HepG2 (cell line): ENCODE measurements at regions not wholly inside any gene's neighbourhood (a gene's known extent, or its start where the extent isn't known, plus 50 kb on each side); places are given as distances from the start of the nearest gene placed in this dataset.

ENCODE experiments used
- ATAC-seq: fragments of 200-7000 bp; cut with Tn5 transposase; 3 replicates; pipeline ENCODE4 v1.9.1; 2020; ENCODE audit warnings: mild to moderate bottlenecking, moderate library complexity
- BruUV-seq: library from RNA; stranded (reverse); fragments of 400-500 nt; replicated peaks from 2 replicates; lab custom pipeline; 2021; lab: Mats Ljungman, UMichigan
- CTCF ChIA-PET: fragments of 300-600 bp; formaldehyde crosslinking; extraction: SDS; loops from one replicate; lab custom pipeline; 2021; ENCODE audit warnings: low total read pairs, inconsistent platforms, low intra/inter-chr PET ratio; lab: Yijun Ruan, JAX
- POLR2A ChIA-PET: fragments of 350-600 bp; sonication (Branson Sonifier 250); formaldehyde crosslinking; loops from one replicate; lab custom pipeline; 2020; ENCODE audit warnings: antibody characterized with exemption, inconsistent platforms; lab: Yijun Ruan, JAX
- DNase-seq: peaks from one replicate; pipeline ENCODE4 v3.0.0-alpha.2; 2015; ENCODE audit warnings: low spot score
- FAIRE-seq: peaks from 3 replicates; lab custom pipeline; 2011; peaks lifted over from hg19 to GRCh38; lab: Jason Lieb, UNC
- H2AFZ ChIP-seq: one replicate; pipeline ENCODE4 v1.6.1; 2011; ENCODE audit warnings: low read length, inconsistent platforms
- H3K27ac ChIP-seq: fragments of 300-600 bp; 3 replicates; pipeline ENCODE4 v1.8.0; 2011; ENCODE audit warnings: mixed run types, mild to moderate bottlenecking, mixed read lengths, low read length, inconsistent platforms; ENCODE audit not compliant: insufficient read depth; ENCODE audit errors: extremely low read length
- H3K27me3 ChIP-seq, 2 experiments: fragments of 200-600 bp in 1 of 2; 2 replicates in 1 of 2; 3 replicates in 1 of 2; pipeline versions ENCODE4 v1.6.0 to v1.8.0; 2011; ENCODE audit warnings: low read length in 2 of 2, mild to moderate bottlenecking in 2 of 2, moderate library complexity in 2 of 2, inconsistent platforms in 1 of 2; ENCODE audit not compliant: insufficient read depth in 2 of 2, control insufficient read depth in 1 of 2
- H3K36me3 ChIP-seq, 2 experiments: fragments of 200-600 bp in 1 of 2; replicated peaks in 1 of 2; 2 replicates in 1 of 2; 3 replicates in 1 of 2; pipeline versions ENCODE4 v1.5.1 to v1.8.0; 2011; ENCODE audit warnings: low read length in 2 of 2, inconsistent platforms in 1 of 2; ENCODE audit not compliant: insufficient read depth in 2 of 2, control insufficient read depth in 1 of 2
- H3K4me1 ChIP-seq: 2 replicates; pipeline ENCODE4 v1.5.1; 2012; ENCODE audit warnings: low read length, inconsistent platforms; ENCODE audit not compliant: insufficient read depth
- H3K4me2 ChIP-seq: 2 replicates; pipeline ENCODE4 v1.6.0; 2011; ENCODE audit warnings: low read depth, low read length, inconsistent platforms
- H3K4me3 ChIP-seq, 3 experiments: fragments of 200-600 bp in 1 of 3; sonication (generic), shearing (Covaris generic) in 1 of 3; replicated peaks in 1 of 3; 2 replicates each; pipeline ENCODE4 v1.5.1; 2011 to 2016; ENCODE audit warnings: low read length in 3 of 3, inconsistent platforms in 2 of 3, low read depth in 2 of 3, mild to moderate bottlenecking in 2 of 3, control low read depth in 1 of 3, mixed read lengths in 1 of 3; ENCODE audit not compliant: insufficient read depth in 1 of 3
- H3K79me2 ChIP-seq: one replicate; pipeline ENCODE4 v1.6.1; 2011; ENCODE audit warnings: low read length, inconsistent platforms; ENCODE audit not compliant: insufficient read depth
- H3K9ac ChIP-seq: 2 replicates; pipeline ENCODE4 v1.6.0; 2011; ENCODE audit warnings: mild to moderate bottlenecking, low read depth, low read length, inconsistent platforms; ENCODE audit not compliant: insufficient read depth
- H3K9me3 ChIP-seq: 2 replicates; pipeline ENCODE4 v1.5.1; 2012; ENCODE audit warnings: mild to moderate bottlenecking, low read length
- H4K20me1 ChIP-seq: 2 replicates; pipeline ENCODE4 v1.6.0; 2011; ENCODE audit warnings: inconsistent platforms, mild to moderate bottlenecking, low read length, moderate library complexity; ENCODE audit not compliant: insufficient read depth
- KDM5A ChIP-seq: fragments of 200-600 bp; sonication (generic); IDR thresholded peaks from 2 replicates; pipeline ENCODE4 v1.7.0; 2018; ENCODE audit warnings: antibody characterized with exemption, mild to moderate bottlenecking, low read length, borderline replicate concordance
- MEF2D ChIP-seq: sonication (generic); formaldehyde crosslinking; IDR thresholded peaks from 2 replicates; pipeline ENCODE4 v1.5.1; 2020; ENCODE audit warnings: mild to moderate bottlenecking, missing genetic modification reagents
- NBN ChIP-seq: fragments of 450-650 bp; conservative IDR thresholded peaks from 2 replicates; pipeline ENCODE4 v1.6.1; 2017
- PATZ1 ChIP-seq: sonication (generic); formaldehyde crosslinking; IDR thresholded peaks from 2 replicates; pipeline ENCODE4 v1.4.0; 2020; ENCODE audit warnings: missing genetic modification reagents
- ZBTB49 ChIP-seq: sonication (generic); formaldehyde crosslinking; IDR thresholded peaks from 2 replicates; pipeline ENCODE4 v1.4.0; 2020; ENCODE audit warnings: missing genetic modification reagents, borderline replicate concordance
- ZNF530 ChIP-seq: sonication (generic); formaldehyde crosslinking; IDR thresholded peaks from 2 replicates; pipeline ENCODE4 v1.5.0; 2020; ENCODE audit warnings: low read depth, mild to moderate bottlenecking, missing genetic modification reagents
- ZNF616 ChIP-seq: sonication (generic); formaldehyde crosslinking; IDR thresholded peaks from 2 replicates; pipeline ENCODE4 v1.5.0; 2020; ENCODE audit warnings: low read depth, mild to moderate bottlenecking, missing genetic modification reagents
- WGBS: methylation state at CpG from one replicate; pipeline ENCODE4 v1.1.6; 2017; ENCODE audit warnings: low lambda C conversion rate; 5-methylcytosine and 5-hydroxymethylcytosine counted together
- in situ Hi-C: cut with HindIII; loops from 2 replicates; pipeline ENCODE4 v1.10.0; 2017; ENCODE audit warnings: low pct_unique_long_range_greater_than_20kb; ENCODE audit not compliant: extremely low pct_ligation_motif_present
- intact Hi-C: fragments of 100-400 bp; cut with micrococcal nuclease; formaldehyde crosslinking; loops from one replicate; pipeline ENCODE4 v1.10.0; 2022; ENCODE audit not compliant: unreplicated experiment

- ATAC-seq (no peak), FAIRE-seq (no peak), DNase-seq (no peak)
- intact Hi-C loops, result no loop called here
- Histone ChIP-seq H3K27ac (no peak overlapping the region), H3K4me3 (no peak overlapping the region), H3K4me1 (no peaks in the 10 kb centered on the region), H3K9ac (no peak overlapping the region), H3K4me2 (no peak overlapping the region), H3K27me3 (no peaks in the 10 kb centered on the region; a peak in 1 of 5 replicates), H3K36me3 (no peaks in the 10 kb centered on the region), H4K20me1 (no peaks in the 10 kb centered on the region), H3K9me3 (no peaks in the 10 kb centered on the region), H3K79me2 (no peaks in the 10 kb centered on the region), H2AFZ (no peak overlapping the region)
- ChIA-PET POLR2A (no interaction called here), CTCF (no interaction called here)
- WGBS, result 84% methylated on average over 20 of the region's 20 CpGs
- no TSS peak for BruUV-seq
- TF ChIP-seq ZNF530 (CRISPR knock-in tag) (no peak), KDM5A (no peak), ZBTB49 (CRISPR knock-in tag) (no peak), PATZ1 (CRISPR knock-in tag) (no peak), NBN (no peak), ZNF616 (no peak), MEF2D (CRISPR knock-in tag) (no peak)
- in situ Hi-C loops, result no loop called here
These were observed 160.4 kb downstream of the EFNB2 start for GRCh38 chr13:106375085-106375484.
